Neural progenitor cell (in vitro differentiated cells): ENCODE measurements at regions not wholly inside any gene's neighbourhood (a gene's known extent, or its start where the extent isn't known, plus 50 kb on each side); places are given as distances from the start of the nearest gene placed in this dataset.

Experiments
- EZH2 ChIP-seq: fragments of 200-600 bp; sonication (generic); IDR thresholded peaks from 2 replicates; pipeline ENCODE4 v1.6.1; 2017; ENCODE audit warnings: antibody characterized with exemption, mild to moderate bottlenecking, moderate library complexity
- TF ChIP-seq, protein P1 (sequence below): fragments of 200-600 bp; sonication (generic); IDR thresholded peaks from 2 replicates; pipeline ENCODE4 v1.5.1; 2017; ENCODE audit warnings: antibody characterized with exemption, mild to moderate bottlenecking

DNA sequence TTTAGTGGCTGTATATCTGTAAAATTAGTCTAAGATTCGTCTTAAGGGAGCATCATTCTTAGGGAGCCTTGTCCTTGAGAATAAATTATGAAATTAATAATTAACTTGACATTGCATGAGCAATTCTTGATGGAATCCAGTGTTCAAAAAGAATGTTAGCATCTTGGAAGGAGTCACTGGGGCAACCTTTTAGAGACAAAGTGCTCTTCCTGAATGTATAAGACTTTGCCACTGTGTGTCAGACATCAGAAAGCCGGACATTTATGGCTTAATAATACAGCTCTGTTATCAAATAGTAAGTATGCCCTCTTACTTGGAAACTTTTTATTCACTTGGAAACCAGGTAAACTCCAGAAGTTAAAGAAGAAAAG, 83.3 kb downstream of the CCER1 start:
- no peak for TF ChIP-seq EZH2
- TF ChIP-seq, protein P1, sequence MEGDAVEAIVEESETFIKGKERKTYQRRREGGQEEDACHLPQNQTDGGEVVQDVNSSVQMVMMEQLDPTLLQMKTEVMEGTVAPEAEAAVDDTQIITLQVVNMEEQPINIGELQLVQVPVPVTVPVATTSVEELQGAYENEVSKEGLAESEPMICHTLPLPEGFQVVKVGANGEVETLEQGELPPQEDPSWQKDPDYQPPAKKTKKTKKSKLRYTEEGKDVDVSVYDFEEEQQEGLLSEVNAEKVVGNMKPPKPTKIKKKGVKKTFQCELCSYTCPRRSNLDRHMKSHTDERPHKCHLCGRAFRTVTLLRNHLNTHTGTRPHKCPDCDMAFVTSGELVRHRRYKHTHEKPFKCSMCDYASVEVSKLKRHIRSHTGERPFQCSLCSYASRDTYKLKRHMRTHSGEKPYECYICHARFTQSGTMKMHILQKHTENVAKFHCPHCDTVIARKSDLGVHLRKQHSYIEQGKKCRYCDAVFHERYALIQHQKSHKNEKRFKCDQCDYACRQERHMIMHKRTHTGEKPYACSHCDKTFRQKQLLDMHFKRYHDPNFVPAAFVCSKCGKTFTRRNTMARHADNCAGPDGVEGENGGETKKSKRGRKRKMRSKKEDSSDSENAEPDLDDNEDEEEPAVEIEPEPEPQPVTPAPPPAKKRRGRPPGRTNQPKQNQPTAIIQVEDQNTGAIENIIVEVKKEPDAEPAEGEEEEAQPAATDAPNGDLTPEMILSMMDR: no peak
